ENCODE measurements at regions not wholly inside any gene's neighbourhood (a gene's known extent, or its start where the extent isn't known, plus 50 kb on each side); places are given as distances from the start of the nearest gene placed in this dataset.

- DNase-seq = peak; percentile 7
These were observed 123.2 kb upstream of the RPS6KA2 start for GRCh38 chr6:166750108-166750793.

GRCh38 chr6:166749666-166750065 lies 122.6 kb upstream of the RPS6KA2 start:
- DNase-seq = no peak

GRCh38 chr6:166747644-166748595 lies 120.9 kb upstream of the RPS6KA2 start:
- DNase-seq = no peak

GRCh38 chr6:166745801-166746668 lies 119.0 kb upstream of the RPS6KA2 start:
- no peak for DNase-seq

GRCh38 chr6:166744223-166745134 lies 117.4 kb upstream of the RPS6KA2 start:
- no peak for DNase-seq

GRCh38 chr6:166743406-166744222 lies 116.6 kb upstream of the RPS6KA2 start:
- peak; percentile 34 for DNase-seq

- DNase-seq = no peak
These were observed 115.9 kb upstream of the RPS6KA2 start for GRCh38 chr6:166742981-166743380.

GRCh38 chr6:166739976-166740318 lies 112.9 kb upstream of the RPS6KA2 start:
- DNase-seq = no peak

- DNase-seq = no peak
These were observed 112.3 kb upstream of the RPS6KA2 start for GRCh38 chr6:166739117-166739975.

- no peak for DNase-seq
These were observed 111.5 kb upstream of the RPS6KA2 start for GRCh38 chr6:166738386-166739116.

- no peak for DNase-seq
These were observed 110.2 kb upstream of the RPS6KA2 start for GRCh38 chr6:166737261-166737660.

GRCh38 chr6:166736634-166737033 lies 109.6 kb upstream of the RPS6KA2 start:
- no peak for DNase-seq

- no peak for DNase-seq
These were observed 106.8 kb upstream of the RPS6KA2 start for GRCh38 chr6:166733900-166734299.

- DNase-seq = no peak
These were observed 102.6 kb upstream of the RPS6KA2 start for GRCh38 chr6:166729658-166730057.

GRCh38 chr6:166728884-166729530 lies 102.0 kb upstream of the RPS6KA2 start:
- DNase-seq = no peak

- no peak for DNase-seq
These were observed 99.2 kb upstream of the RPS6KA2 start for GRCh38 chr6:166726201-166726600.

GRCh38 chr6:166725571-166725970 lies 98.5 kb upstream of the RPS6KA2 start:
- no peak for DNase-seq

GRCh38 chr6:166724576-166724975 lies 97.5 kb upstream of the RPS6KA2 start:
- no peak for DNase-seq
